ENCODE measurements at regions not wholly inside any gene's neighbourhood (a gene's known extent, or its start where the extent isn't known, plus 50 kb on each side); places are given as distances from the start of the nearest gene placed in this dataset.

- no peak for TF ChIP-seq CTCF (IDR thresholded peaks at IDR 0.05)
- no peak for TF ChIP-seq POLR2AphosphoS5 (IDR thresholded peaks at IDR 0.05)
- TF ChIP-seq POLR2A (IDR thresholded peaks at IDR 0.05), result no peak
- TF ChIP-seq EP300 (IDR thresholded peaks at IDR 0.05), result no peak
Observed at GRCh38 chr1:217003355-217003754, 280.1 kb upstream of the ESRRG start.
